OCI-LY3 (cell line): ENCODE measurements at regions not wholly inside any gene's neighbourhood (a gene's known extent, or its start where the extent isn't known, plus 50 kb on each side); places are given as distances from the start of the nearest gene placed in this dataset.

Experiments used
- CTCF ChIP-seq: fragments of 200-600, 300-600 bp; sonication (generic); IDR thresholded peaks from 2 replicates; pipeline ENCODE4 v1.5.1; 2014; ENCODE audit warnings: antibody characterized with exemption, low read length, low read depth
- EZH2phosphoT487 ChIP-seq: fragments of 200-600 bp; shearing (Covaris generic); IDR thresholded peaks from 2 replicates; pipeline ENCODE4 v1.6.1; 2018; ENCODE audit warnings: antibody characterized with exemption, mixed run types, low read depth

GRCh38 chr1:8226747-8227146, 91.2 kb upstream of the SLC45A1 start:
- TF ChIP-seq CTCF (no peak), EZH2phosphoT487 (no peak)
